ENCODE measurements at regions not wholly inside any gene's neighbourhood (a gene's known extent, or its start where the extent isn't known, plus 50 kb on each side); places are given as distances from the start of the nearest gene placed in this dataset.

DNA sequence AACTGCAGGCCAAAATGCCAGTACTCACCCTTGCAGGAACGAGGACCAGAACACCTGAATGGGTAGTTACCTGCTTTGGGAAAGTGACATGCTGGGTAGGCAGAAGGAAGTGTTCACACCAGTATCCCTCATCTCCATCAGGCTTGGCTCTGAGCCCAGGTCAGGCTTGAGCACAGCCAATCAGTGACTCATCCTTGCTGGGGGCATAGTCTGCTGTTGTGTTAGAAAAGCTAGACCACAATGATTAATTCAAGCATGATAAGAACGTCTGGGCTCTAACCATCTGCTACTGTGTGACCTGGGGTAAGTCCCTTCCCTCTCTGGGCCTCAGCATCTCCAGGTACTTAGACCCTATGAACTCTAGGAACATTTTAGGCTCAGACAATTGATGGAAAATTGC, 450.4 kb downstream of the MIAT start:
- POLR2A ChIA-PET (ENCODE audit: partially characterized antibody) = interaction anchor here (0.6 kb wide), 1 partner anchor 40 kb away, joined by 3 read pairs; no protein-coding TSS in a partner anchor
- H3K27ac ChIP-seq (ENCODE audit: low read depth, low read length) = no peak overlapping the region
- no peak overlapping the region for H3K4ac ChIP-seq (replicated peaks; ENCODE audit: insufficient read length, low read depth, low read length)

More for the DNA sequence above, 450.4 kb downstream of the MIAT start:
- WGBS, 2 experiments (ENCODE audit: extremely low coverage in 1 of 2, insufficient coverage in 1 of 2, insufficient read length in 1 of 2, insufficient replicate concordance in 2 of 2, low coverage in 1 of 2, low lambda C conversion rate in 2 of 2, missing lambda C conversion rate in 1 of 2) = 79% methylated on average over 2 of the region's 2 CpGs; no CpG with 5 or more reads in 1 of the 2 experiments
- Histone ChIP-seq H3K4me3 (ENCODE audit: extremely low read depth in 1 of 4, insufficient read depth in 2 of 4, low read depth in 3 of 4, low read length in 4 of 4) (no peak overlapping the region), H3K14ac (ENCODE audit: insufficient read length) (no peak overlapping the region), H2AK5ac (ENCODE audit: low read depth, low read length) (no peak overlapping the region; the same call in 1 of the 2 replicates), H3K4me2 (ENCODE audit: insufficient read depth in 1 of 2, low read depth in 2 of 2, low read length in 2 of 2) (no peak overlapping the region), H4K20me1 (replicated peaks in 1 of 2; ENCODE audit: control insufficient read depth in 1 of 2, insufficient read depth in 2 of 2, low read length in 2 of 2) (no peaks in the 10 kb centered on the region), H3K9ac (replicated peaks in 1 of 4; ENCODE audit: extremely low read depth in 1 of 4, low read depth in 3 of 4, low read length in 3 of 4) (no peak overlapping the region), H3K23me2 (ENCODE audit: low read depth, low read length) (peaks cover 4% of the 10 kb centered on the region; the same call in 1 of the 2 replicates), H3K56ac (replicated peaks; ENCODE audit: insufficient read length, low read depth, low read length) (no peak overlapping the region), H3K9me3 (ENCODE audit: insufficient read depth in 2 of 2, low read depth in 1 of 2, low read length in 1 of 2) (no peaks in the 10 kb centered on the region), H2BK20ac (ENCODE audit: low read length) (no peak overlapping the region), H2BK15ac (ENCODE audit: low read length) (peak overlapping the region; percentile 33; the same call in 1 of the 2 replicates), H4K5ac (ENCODE audit: insufficient read length, low read depth, low read length) (no peak overlapping the region), H3K4me1 (replicated peaks in 1 of 4; ENCODE audit: control insufficient read depth in 3 of 4, insufficient read depth in 4 of 4, low read length in 3 of 4) (peaks cover 0 to 5% (median 0%) of the 10 kb centered on the region in 4 experiments; a peak in 3 of 7 replicates), H4K91ac (replicated peaks; ENCODE audit: insufficient read length, low read length) (no peak overlapping the region), H3K27me3 (replicated peaks in 1 of 4; ENCODE audit: control insufficient read depth in 3 of 4, extremely low read depth in 1 of 4, insufficient read depth in 3 of 4, low read length in 3 of 4) (no peaks in the 10 kb centered on the region), H3K18ac (ENCODE audit: extremely low read depth, low read length) (no peak overlapping the region), H3K79me2 (ENCODE audit: control insufficient read depth in 1 of 2, insufficient read depth in 2 of 2, low read length in 2 of 2) (no peaks in the 10 kb centered on the region), H2BK12ac (ENCODE audit: low read depth, low read length) (no peak overlapping the region), H3K23ac (ENCODE audit: insufficient read length) (no peak overlapping the region), H4K8ac (ENCODE audit: extremely low read depth, insufficient read depth, low read length) (no peak overlapping the region), H2BK5ac (ENCODE audit: low read depth, low read length) (no peak overlapping the region), H2BK120ac (replicated peaks; ENCODE audit: low read depth, low read length) (no peak overlapping the region), H2AFZ (ENCODE audit: low read length) (no peak overlapping the region), H3K36me3 (ENCODE audit: control insufficient read depth in 2 of 4, insufficient read depth in 4 of 4, low read length in 3 of 4) (no peaks in the 10 kb centered on the region), H3K79me1 (ENCODE audit: low read depth, low read length) (no peaks in the 10 kb centered on the region)
- no peak for DNase-seq (ENCODE audit: low read depth in 1 of 2, low spot score in 2 of 2)
- CTCF ChIA-PET (ENCODE audit: partially characterized antibody) = no interaction called here
- no peak for FAIRE-seq

Measured in H1 (cell line).